Endothelial cell of umbilical vein (primary cell): ENCODE measurements at regions not wholly inside any gene's neighbourhood (a gene's known extent, or its start where the extent isn't known, plus 50 kb on each side); places are given as distances from the start of the nearest gene placed in this dataset.

Source experiments
- BruUV-seq: library from RNA; stranded (reverse); fragments of 400-500 nt; replicated peaks from 2 replicates; lab custom pipeline; 2021; lab: Mats Ljungman, UMichigan
- CTCF ChIA-PET: fragments of 300-600, 350-600 bp; sonication (Branson Sonifier 250); formaldehyde crosslinking; loops from one replicate; lab custom pipeline; 2021; ENCODE audit warnings: antibody characterized with exemption, inconsistent platforms; lab: Charles Lee
- POLR2A ChIA-PET: fragments of 300-600, 350-600 bp; sonication (Branson Sonifier 250); formaldehyde crosslinking; loops from one replicate; lab custom pipeline; 2021; ENCODE audit warnings: antibody characterized with exemption, inconsistent platforms; lab: Charles Lee
- DNase-seq: peaks from one replicate; pipeline ENCODE4 v3.0.0-alpha.2; 2011; ENCODE audit warnings: low read depth, low spot score
- FAIRE-seq: peaks from 2 replicates; lab custom pipeline; 2011; peaks lifted over from hg19 to GRCh38; lab: Jason Lieb, UNC
- H2AFZ ChIP-seq: 2 replicates; pipeline ENCODE4 v1.6.0; 2012; ENCODE audit warnings: low read depth, low read length, control low read depth, inconsistent platforms
- H3K27ac ChIP-seq: 2 replicates; pipeline ENCODE4 v1.5.1; 2011; ENCODE audit warnings: low read depth, mild to moderate bottlenecking, control low read depth, low read length, moderate library complexity; ENCODE audit not compliant: insufficient read depth
- H3K27me3 ChIP-seq, 2 experiments: 2 replicates each; pipeline versions ENCODE4 v1.6.0 to v1.6.1; 2011; ENCODE audit warnings: low read length in 2 of 2, mixed read lengths in 1 of 2; ENCODE audit not compliant: control insufficient read depth in 2 of 2, insufficient read depth in 2 of 2
- H3K36me3 ChIP-seq, 2 experiments: 2 replicates in 1 of 2; 3 replicates in 1 of 2; pipeline ENCODE4 v1.5.1; 2011; ENCODE audit warnings: low read length in 2 of 2, mild to moderate bottlenecking in 1 of 2, moderate library complexity in 1 of 2; ENCODE audit not compliant: control insufficient read depth in 2 of 2, insufficient read depth in 2 of 2; ENCODE audit errors: extremely low read depth in 1 of 2
- H3K4me1 ChIP-seq: 3 replicates; pipeline ENCODE4 v1.5.1; 2011; ENCODE audit warnings: mild to moderate bottlenecking, low read length; ENCODE audit not compliant: control insufficient read depth, insufficient read depth; ENCODE audit errors: extremely low read depth
- H3K4me2 ChIP-seq: 2 replicates; pipeline ENCODE4 v1.6.1; 2011; ENCODE audit warnings: low read length, control low read depth, mixed read lengths; ENCODE audit not compliant: insufficient read depth
- H3K4me3 ChIP-seq, 3 experiments: fragments of 200-600 bp in 1 of 3; sonication (generic), shearing (Covaris generic) in 1 of 3; replicated peaks in 1 of 3; 2 replicates each; pipeline ENCODE4 v1.5.1; 2011 to 2016; ENCODE audit warnings: control low read depth in 3 of 3, low read length in 3 of 3, mild to moderate bottlenecking in 2 of 3, inconsistent platforms in 1 of 3, low read depth in 1 of 3, moderate library complexity in 1 of 3; ENCODE audit not compliant: insufficient read depth in 1 of 3
- H3K79me2 ChIP-seq: 2 replicates; pipeline ENCODE4 v1.6.0; 2012; ENCODE audit warnings: low read length, inconsistent platforms; ENCODE audit not compliant: control insufficient read depth, insufficient read depth
- H3K9ac ChIP-seq: replicated peaks from 2 replicates; pipeline ENCODE3; 2011; ENCODE audit warnings: low read length, control low read depth; ENCODE audit not compliant: insufficient read depth; ENCODE audit errors: extremely low read depth
- H3K9me1 ChIP-seq: replicated peaks from 3 replicates; pipeline ENCODE4 v1.6.0; 2011; ENCODE audit warnings: mild to moderate bottlenecking, low read length; ENCODE audit not compliant: control insufficient read depth, insufficient read depth; ENCODE audit errors: extremely low read depth
- H3K9me3 ChIP-seq: replicated peaks from 2 replicates; pipeline ENCODE4 v1.5.1; 2012; ENCODE audit warnings: low read length, inconsistent platforms; ENCODE audit not compliant: control insufficient read depth, insufficient read depth
- H4K20me1 ChIP-seq: replicated peaks from 2 replicates; pipeline ENCODE3; 2011; ENCODE audit warnings: mild to moderate bottlenecking, low read length; ENCODE audit not compliant: control insufficient read depth, insufficient read depth; ENCODE audit errors: extremely low read depth
- EZH2 ChIP-seq: IDR thresholded peaks from 2 replicates; pipeline ENCODE4 v1.6.1; 2012; ENCODE audit warnings: borderline replicate concordance, low read depth, mild to moderate bottlenecking, moderate library complexity, low read length, inconsistent platforms; ENCODE audit not compliant: severe bottlenecking
- FOS ChIP-seq: IDR thresholded peaks from 2 replicates; pipeline ENCODE4 v1.6.1; 2011; ENCODE audit warnings: mild to moderate bottlenecking, low read length, moderate library complexity, borderline replicate concordance; ENCODE audit not compliant: insufficient read depth
- GATA2 ChIP-seq: IDR thresholded peaks from 2 replicates; pipeline ENCODE4 v1.7.0; 2011; ENCODE audit warnings: low read depth, mild to moderate bottlenecking, moderate library complexity, mixed read lengths, low read length; ENCODE audit not compliant: insufficient read length, insufficient read depth
- JUN ChIP-seq: IDR thresholded peaks from 2 replicates; pipeline ENCODE4 v1.6.1; 2011; ENCODE audit warnings: borderline replicate concordance, low read depth; ENCODE audit not compliant: insufficient read length, insufficient read depth
- MAX ChIP-seq: IDR thresholded peaks from 2 replicates; pipeline ENCODE4 v1.6.1; 2011; ENCODE audit not compliant: insufficient read depth, insufficient read length
- MYC ChIP-seq: IDR thresholded peaks from one replicate; pipeline ENCODE4 v1.6.1; 2011; ENCODE audit warnings: mild to moderate bottlenecking, low read depth, low read length
- POLR2A ChIP-seq: IDR thresholded peaks from 2 replicates; pipeline ENCODE4 v1.6.1; 2012; ENCODE audit warnings: low read depth, mild to moderate bottlenecking, control low read depth, low read length
- POLR2AphosphoS5 ChIP-seq: IDR thresholded peaks from 2 replicates; pipeline ENCODE4 v1.6.1; 2012; ENCODE audit warnings: low read depth, mild to moderate bottlenecking, control low read depth, low read length, moderate library complexity; ENCODE audit not compliant: insufficient read depth
- dilution Hi-C: fragments of 300-500 bp; cut with MboI; formaldehyde crosslinking; loops from one replicate; pipeline ENCODE4 v1.15.0; 2019; ENCODE audit warnings: low sequenced_read_pairs; ENCODE audit not compliant: extremely low pct_ligation_motif_present
- intact Hi-C: fragments of 100-400 bp; cut with micrococcal nuclease; formaldehyde crosslinking; loops from one replicate; pipeline ENCODE4 v1.10.0; 2022
- TF ChIP-seq, protein P1 (sequence below), 2 donors: IDR thresholded peaks; 1 replicate in 1 of 2; 2 replicates in 1 of 2; pipeline ENCODE4 v1.5.1; 2011; ENCODE audit warnings: low read length in 2 of 2, mild to moderate bottlenecking in 2 of 2, moderate library complexity in 2 of 2, control low read depth in 1 of 2, inconsistent platforms in 1 of 2, low read depth in 1 of 2; ENCODE audit not compliant: insufficient read depth in 1 of 2; ENCODE audit errors: extremely low read depth in 1 of 2

GRCh38 chr16:79317521-79317920 lies 283.0 kb downstream of the MAF start:
- Histone ChIP-seq H2AFZ (no peak overlapping the region), H3K9ac (no peak overlapping the region), H3K9me1 (no peaks in the 10 kb centered on the region), H3K27ac (no peak overlapping the region), H4K20me1 (no peaks in the 10 kb centered on the region), H3K4me1 (no peaks in the 10 kb centered on the region), H3K79me2 (no peaks in the 10 kb centered on the region), H3K9me3 (peaks cover 4% of the 10 kb centered on the region), H3K4me2 (no peak overlapping the region), H3K36me3 (no peaks in the 10 kb centered on the region), H3K27me3 (no peaks in the 10 kb centered on the region), H3K4me3 (no peak overlapping the region)
- DNase-seq (no peak), FAIRE-seq (no peak)
- BruUV-seq: no TSS peak
- POLR2A ChIA-PET: no interaction called here
- dilution Hi-C loops (no loop called here), intact Hi-C loops (no loop called here)
- TF ChIP-seq POLR2A (no peak), MAX (no peak), POLR2AphosphoS5 (no peak), EZH2 (no peak), JUN (no peak), FOS (no peak), GATA2 (no peak), MYC (no peak)
- TF ChIP-seq, protein P1, sequence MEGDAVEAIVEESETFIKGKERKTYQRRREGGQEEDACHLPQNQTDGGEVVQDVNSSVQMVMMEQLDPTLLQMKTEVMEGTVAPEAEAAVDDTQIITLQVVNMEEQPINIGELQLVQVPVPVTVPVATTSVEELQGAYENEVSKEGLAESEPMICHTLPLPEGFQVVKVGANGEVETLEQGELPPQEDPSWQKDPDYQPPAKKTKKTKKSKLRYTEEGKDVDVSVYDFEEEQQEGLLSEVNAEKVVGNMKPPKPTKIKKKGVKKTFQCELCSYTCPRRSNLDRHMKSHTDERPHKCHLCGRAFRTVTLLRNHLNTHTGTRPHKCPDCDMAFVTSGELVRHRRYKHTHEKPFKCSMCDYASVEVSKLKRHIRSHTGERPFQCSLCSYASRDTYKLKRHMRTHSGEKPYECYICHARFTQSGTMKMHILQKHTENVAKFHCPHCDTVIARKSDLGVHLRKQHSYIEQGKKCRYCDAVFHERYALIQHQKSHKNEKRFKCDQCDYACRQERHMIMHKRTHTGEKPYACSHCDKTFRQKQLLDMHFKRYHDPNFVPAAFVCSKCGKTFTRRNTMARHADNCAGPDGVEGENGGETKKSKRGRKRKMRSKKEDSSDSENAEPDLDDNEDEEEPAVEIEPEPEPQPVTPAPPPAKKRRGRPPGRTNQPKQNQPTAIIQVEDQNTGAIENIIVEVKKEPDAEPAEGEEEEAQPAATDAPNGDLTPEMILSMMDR (IDR thresholded peaks at IDR 0.05; ENCODE audit: extremely low read depth in 1 of 2, insufficient read depth in 1 of 2, low read depth in 1 of 2, low read length in 2 of 2): no peak
- CTCF ChIA-PET: no interaction called here
